HG03045 (cell line): ENCODE measurements at regions not wholly inside any gene's neighbourhood (a gene's known extent, or its start where the extent isn't known, plus 50 kb on each side); places are given as distances from the start of the nearest gene placed in this dataset.

ENCODE experiments used
- ATAC-seq: cut with Tn5 transposase; IDR thresholded peaks from one replicate; pipeline ENCODE4 v1.9.1; 2021; ENCODE audit warnings: mild to moderate bottlenecking, moderate library complexity; ENCODE audit not compliant: unreplicated experiment

GRCh38 chr14:41972531-41972930, 365.9 kb downstream of the LRFN5 start:
- ATAC-seq, result no peak

- ATAC-seq, result no peak
Observed at GRCh38 chr14:41960281-41960680, 353.6 kb downstream of the LRFN5 start.

GRCh38 chr14:41957459-41957858, 350.8 kb downstream of the LRFN5 start:
- ATAC-seq, result no peak
